ENCODE measurements at regions not wholly inside any gene's neighbourhood (a gene's known extent, or its start where the extent isn't known, plus 50 kb on each side); places are given as distances from the start of the nearest gene placed in this dataset.
"Not testable (repeated sequence)": the region's sequence is repeated elsewhere in the genome, so short reads cannot be mapped to it uniquely, and the experiment has no call there.

DNA sequence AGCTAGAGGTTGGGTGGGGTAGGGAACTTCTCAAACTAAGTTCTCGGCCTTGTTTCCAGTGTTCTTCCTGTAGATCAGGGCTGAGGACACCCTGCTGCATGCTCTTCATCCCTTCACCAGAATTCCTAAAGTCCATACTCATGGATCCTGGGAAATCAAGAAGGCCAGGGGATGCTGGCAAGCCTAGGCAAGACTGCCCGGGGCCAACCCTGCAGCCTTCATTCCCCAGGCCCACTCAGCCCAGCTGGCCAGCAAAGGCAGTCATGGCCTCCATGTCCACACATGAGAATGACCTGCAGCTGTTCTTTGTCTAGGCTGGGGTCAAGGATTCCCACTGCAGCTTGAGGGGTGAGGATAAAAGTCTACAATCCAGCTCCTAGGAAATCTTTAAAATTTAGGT, 109.3 kb upstream of the ETV6 start:
- DNase-seq: no peak

- DNase-seq: peak; percentile 18
These were observed 108.7 kb upstream of the ETV6 start for GRCh38 chr12:11540615-11541310.

- DNase-seq: no peak
These were observed 106.9 kb upstream of the ETV6 start for GRCh38 chr12:11542599-11542998.

DNA sequence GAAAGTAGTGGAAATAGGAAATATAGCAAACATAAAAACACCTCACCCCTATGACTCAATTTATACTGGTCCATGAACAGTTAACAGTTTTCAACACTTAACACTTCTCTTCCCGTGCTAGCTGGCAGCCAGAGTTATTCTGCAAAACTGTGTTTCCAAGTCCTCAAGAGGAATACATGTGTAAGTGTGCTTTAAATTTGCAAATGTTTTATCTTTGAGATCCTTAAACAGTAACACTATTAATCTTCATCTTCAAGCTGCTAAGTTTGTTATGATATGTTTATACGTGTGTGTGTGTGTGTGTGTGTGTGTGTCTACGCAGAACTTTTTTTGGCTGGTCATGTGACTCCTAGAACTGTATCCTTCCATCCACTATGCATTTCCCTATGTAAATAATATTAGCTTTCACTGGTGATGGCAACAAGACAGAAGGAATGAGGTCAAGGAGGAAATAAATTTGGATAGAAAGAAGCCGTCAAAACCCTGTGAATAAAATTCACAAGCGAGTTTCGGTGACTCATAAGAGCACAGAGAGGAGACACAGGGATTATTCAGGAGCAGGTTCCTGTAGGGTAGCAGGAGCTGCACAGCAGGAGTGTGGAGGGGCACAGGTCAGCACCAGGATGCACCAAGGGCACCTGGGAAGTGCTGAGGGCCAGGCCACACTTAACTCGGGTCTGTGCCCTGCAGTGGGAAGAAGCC, 105.9 kb upstream of the ETV6 start:
- DNase-seq: no peak

GRCh38 chr12:11545484-11546330, 103.8 kb upstream of the ETV6 start:
- no peak for DNase-seq

DNA sequence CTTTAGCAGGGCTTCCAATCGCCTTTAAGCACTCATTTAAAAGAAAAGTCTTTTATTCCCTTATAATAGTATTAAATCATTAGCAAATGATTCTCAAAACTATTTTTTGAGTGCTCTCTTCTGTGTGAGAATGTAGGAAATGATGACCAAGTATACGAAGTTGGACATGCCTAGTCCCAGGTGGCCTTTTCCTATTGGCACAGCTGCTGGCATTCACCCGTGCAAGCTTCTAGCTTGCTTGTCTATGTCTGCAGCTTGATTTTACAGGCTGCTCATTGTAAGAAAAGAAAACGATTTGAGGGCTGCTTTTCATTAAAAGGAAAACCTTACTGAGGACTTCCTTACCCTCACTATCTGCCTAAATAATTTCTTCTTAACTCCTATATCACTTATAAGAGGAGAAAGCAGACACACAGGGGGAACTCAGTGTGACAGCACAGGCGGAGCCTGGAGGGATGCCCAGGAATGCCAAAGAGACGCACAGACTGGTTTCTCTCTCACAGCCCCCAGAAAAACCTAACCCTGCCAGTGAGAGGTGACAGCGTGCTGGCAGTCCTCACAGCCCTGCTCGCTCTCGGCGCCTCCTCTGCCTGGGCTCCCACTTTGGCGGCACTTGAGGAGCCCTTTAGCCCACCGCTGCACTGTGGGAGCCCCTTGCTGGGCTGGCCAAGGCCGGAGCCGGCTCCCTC, 102.7 kb upstream of the ETV6 start:
- not testable (repeated sequence) for DNase-seq

GRCh38 chr12:11547271-11547646, 102.2 kb upstream of the ETV6 start:
- DNase-seq: not testable (repeated sequence)

DNA sequence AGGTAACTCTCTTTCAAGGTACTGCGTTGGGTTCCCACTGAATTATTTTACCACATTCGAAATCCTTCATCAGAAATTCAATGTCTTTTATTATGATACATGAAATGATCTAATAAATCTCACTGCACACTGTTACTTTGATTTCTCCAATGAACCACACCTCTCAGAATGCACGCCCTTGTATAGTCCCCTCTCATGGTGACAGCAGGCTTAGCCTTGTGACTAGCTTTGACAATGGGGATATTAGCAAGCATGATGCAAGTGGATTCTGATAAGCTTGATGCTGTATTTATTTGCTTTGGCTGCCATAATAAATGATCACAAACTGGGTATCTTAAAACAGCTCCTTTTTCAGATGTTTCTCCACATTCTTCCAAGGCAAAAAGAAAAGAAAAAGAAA, 100.4 kb upstream of the ETV6 start:
- DNase-seq: no peak

DNA sequence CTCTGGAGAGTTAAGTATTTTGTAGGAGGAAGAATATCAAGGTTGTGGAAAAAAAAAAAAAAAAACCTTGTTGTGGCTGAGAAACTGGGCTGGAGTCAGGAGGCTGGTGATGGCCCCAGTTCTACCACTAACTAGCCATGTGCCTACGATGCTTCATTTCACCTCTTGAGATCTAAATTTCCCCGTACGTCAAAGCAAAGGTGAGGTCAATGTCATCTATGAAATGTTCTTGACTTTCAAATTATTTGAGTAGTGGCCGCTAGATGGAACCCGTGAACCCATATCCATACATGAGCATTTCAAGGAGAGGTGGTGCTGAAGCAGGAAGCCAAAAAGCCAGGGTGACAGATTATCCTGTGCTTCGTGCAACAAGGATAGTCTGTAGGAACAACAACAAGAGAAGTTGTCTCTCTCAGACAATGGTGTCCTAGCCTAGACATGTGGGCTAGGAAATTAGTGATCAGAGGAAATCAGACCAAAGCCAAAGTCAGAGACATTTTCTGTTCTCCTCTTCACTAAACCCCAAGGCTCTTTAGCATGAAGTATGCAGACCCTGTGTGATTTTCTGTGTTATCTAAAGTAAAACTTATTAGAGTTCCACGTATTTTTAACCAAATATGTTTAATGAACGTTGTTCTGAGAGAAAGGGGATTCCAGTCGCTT, 95.5 kb upstream of the ETV6 start:
- DNase-seq: peak; percentile 83

DNA sequence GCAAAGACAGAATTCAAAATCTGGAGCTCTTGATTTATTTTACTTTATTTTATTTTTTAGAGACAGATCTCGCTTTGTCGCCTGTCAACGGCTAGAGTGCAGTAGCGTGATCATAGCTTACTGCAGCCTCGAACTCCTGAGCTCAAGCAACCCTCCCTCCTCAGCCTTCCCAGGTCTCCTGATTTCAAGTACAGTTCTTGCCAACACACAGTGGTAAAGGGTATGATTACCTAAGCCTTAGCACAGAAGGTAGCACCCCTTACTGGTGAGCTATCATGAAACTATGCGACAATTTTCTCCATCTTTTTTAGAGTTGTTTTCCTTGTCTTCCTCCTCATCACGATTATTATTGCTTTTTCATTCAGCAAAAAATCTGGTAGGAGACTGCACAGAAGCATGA, 94.3 kb upstream of the ETV6 start:
- DNase-seq: no peak

- peak; percentile 19 for DNase-seq
These were observed 93.5 kb upstream of the ETV6 start for GRCh38 chr12:11555743-11556625.

GRCh38 chr12:11556682-11557081, 92.8 kb upstream of the ETV6 start:
- DNase-seq: no peak

GRCh38 chr12:11559626-11560340, 89.7 kb upstream of the ETV6 start:
- DNase-seq: no peak

DNA sequence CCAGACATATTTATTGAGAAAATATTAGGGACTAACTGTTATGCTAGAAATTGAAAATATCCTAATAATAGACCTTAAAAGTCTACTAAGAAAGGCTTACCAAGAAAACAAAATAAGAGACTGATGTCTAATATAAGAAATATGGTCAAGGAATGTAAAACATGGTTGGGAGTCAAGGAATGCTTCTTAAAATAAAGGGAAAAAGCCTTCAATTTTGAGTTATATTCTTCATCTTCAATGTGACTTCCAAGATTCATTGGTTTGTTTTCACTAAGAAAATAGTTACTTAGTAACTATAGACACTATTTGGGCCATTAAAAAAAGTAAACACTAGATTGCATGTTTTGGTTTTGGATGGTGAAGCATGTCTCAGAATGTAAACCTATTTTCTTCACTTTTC, 88.1 kb upstream of the ETV6 start:
- no peak for DNase-seq

DNA sequence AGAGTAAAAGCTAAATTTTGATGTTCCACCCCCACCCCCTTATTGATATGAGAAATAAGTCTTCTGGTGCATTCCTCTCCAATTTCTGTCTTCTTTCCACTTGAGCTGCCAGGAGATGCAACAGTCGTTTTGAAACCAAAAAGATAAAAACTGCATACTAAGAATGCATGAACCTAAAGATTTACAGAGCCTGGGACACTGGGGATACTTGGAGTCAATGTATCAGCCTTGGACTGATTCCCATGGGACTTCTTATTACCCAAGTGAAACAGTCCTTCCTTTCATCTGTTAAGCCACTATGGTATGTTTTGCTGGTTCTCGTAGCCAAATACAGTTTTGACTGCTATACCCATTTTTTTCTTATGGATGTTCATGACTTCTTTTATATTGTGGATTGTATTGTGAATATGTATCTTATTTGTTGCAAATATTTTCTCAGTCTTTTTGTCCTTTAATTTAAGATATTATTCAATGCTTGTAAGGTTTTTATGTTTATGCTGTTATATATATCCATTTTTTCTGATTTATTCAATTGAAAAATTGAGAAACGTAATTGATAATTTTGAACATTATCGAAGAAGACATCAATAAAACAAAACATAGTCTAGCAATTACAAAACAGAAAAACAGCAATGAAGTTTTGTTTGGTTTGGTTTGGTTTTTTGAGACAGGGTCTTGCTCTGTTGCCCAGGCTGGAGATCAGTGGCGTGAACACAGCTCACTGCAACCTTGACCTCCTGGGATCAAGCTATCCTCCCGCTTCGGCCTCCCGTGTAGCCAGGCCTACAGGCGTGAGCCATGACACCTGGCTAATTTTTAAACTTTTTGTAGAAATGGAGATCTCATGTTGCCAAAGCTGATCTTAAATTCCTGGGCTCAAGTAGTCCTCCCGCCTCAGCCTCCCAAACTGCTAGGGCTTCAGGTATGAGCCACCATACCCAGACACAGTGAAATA, 85.4 kb upstream of the ETV6 start:
- DNase-seq: no peak

- no peak for DNase-seq
These were observed 84.4 kb upstream of the ETV6 start for GRCh38 chr12:11564984-11565651.

- no peak for DNase-seq
These were observed 83.7 kb upstream of the ETV6 start for GRCh38 chr12:11565752-11566151.

DNA sequence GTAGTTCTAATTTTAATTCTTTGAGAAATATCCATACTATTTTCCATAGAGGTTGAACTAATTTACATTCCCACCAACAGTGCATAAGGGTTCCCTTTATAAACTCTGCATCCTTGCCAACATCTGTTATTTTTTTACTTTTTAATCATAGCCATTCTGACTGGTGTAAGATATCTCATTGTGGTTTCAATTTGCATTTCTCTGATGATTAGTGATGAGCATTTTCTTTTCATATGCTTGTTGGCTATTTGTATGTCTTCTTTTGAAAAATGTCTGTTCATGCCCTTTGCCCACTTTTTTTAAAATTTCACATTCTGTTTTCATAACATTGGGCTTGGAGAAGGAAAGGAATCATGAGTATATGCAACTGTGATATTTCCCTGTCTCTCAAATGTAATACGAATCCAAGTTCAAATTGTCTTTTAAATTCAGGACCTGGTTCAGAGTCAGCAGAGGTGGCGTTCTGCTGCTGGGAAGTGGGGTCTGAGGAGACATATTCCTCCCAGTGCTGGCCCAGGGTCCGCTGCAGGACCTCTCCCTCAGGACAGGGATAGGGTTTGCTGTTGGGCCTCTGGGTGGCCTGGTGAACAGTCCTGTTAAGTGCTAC, 81.2 kb upstream of the ETV6 start:
- DNase-seq: no peak

Data from NCI-H146 (cell line).